ENCODE measurements at regions not wholly inside any gene's neighbourhood (a gene's known extent, or its start where the extent isn't known, plus 50 kb on each side); places are given as distances from the start of the nearest gene placed in this dataset.

- Histone ChIP-seq H3K27ac (no peak overlapping the region), H3K27me3 (no peaks in the 10 kb centered on the region), H3K36me3 (replicated peaks in 1 of 2; ENCODE audit: insufficient read depth in 1 of 2, low read depth in 2 of 2) (no peaks in the 10 kb centered on the region), H3K4me3 (no peak overlapping the region), H3K9me3 (no peaks in the 10 kb centered on the region), H3K4me1 (no peaks in the 10 kb centered on the region)
- no peak for TF ChIP-seq CTCF (IDR thresholded peaks at IDR 0.05)
- TF ChIP-seq POLR2A (IDR thresholded peaks at IDR 0.05) = no peak
- WGBS, 2 donors = 60 to 77% methylated on average over 1 of the region's 1 CpG
- ATAC-seq (no peak), DNase-seq (no peak)
- intact Hi-C loops (cut with DNase I) = no loop called here
These were observed 116.7 kb upstream of the PDE5A start for GRCh38 chr4:119745351-119745750.

GRCh38 chr4:119744580-119744979 lies 116.0 kb upstream of the PDE5A start:
- 61 to 72% methylated on average over 3 of the region's 3 CpGs for WGBS, 2 donors
- DNase-seq (no peak), ATAC-seq (no peak)
- TF ChIP-seq POLR2A (IDR thresholded peaks at IDR 0.05) (no peak), CTCF (IDR thresholded peaks at IDR 0.05) (no peak)
- no peaks in the 10 kb centered on the region for H3K27me3 ChIP-seq
- no peaks in the 10 kb centered on the region for H3K9me3 ChIP-seq
- H3K4me1 ChIP-seq = no peaks in the 10 kb centered on the region
- intact Hi-C loops (cut with DNase I) = no loop called here
- no peak overlapping the region for H3K4me3 ChIP-seq
- H3K27ac ChIP-seq = no peak overlapping the region
- no peaks in the 10 kb centered on the region for H3K36me3 ChIP-seq (replicated peaks in 1 of 2; ENCODE audit: insufficient read depth in 1 of 2, low read depth in 2 of 2)

DNA sequence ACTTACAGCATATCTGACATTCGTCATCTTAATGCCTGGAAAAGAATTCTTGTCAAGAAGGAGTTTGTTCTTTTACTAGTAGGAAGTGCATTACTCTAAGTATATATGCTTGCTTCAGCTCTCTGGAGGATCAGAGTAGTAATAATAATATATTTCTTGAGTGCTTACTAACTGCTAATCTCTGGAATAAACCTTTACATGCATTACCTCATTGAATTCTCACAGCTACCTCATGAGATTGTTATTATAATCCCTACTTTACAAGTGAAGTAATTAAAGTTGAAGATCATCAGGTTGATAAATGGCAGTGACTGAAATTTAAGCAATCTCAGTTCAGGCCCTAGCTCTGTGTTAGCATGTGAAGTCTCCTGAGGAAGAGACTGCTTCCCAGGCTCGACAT lies 115.0 kb upstream of the PDE5A start:
- no peaks in the 10 kb centered on the region for H3K27me3 ChIP-seq
- no peaks in the 10 kb centered on the region for H3K4me1 ChIP-seq
- no peak for TF ChIP-seq POLR2A (IDR thresholded peaks at IDR 0.05)
- no peak for TF ChIP-seq CTCF (IDR thresholded peaks at IDR 0.05)
- no peaks in the 10 kb centered on the region for H3K9me3 ChIP-seq
- H3K4me3 ChIP-seq = no peak overlapping the region
- WGBS, 2 donors = 46 to 51% methylated on average over 2 of the region's 2 CpGs
- H3K27ac ChIP-seq = no peak overlapping the region
- no peak for DNase-seq
- ATAC-seq = no peak
- intact Hi-C loops (cut with DNase I) = no loop called here
- H3K36me3 ChIP-seq (replicated peaks in 1 of 2; ENCODE audit: insufficient read depth in 1 of 2, low read depth in 2 of 2) = no peaks in the 10 kb centered on the region

- Histone ChIP-seq H3K4me3 (no peak overlapping the region), H3K27me3 (no peaks in the 10 kb centered on the region), H3K4me1 (no peaks in the 10 kb centered on the region), H3K36me3 (replicated peaks in 1 of 2; ENCODE audit: insufficient read depth in 1 of 2, low read depth in 2 of 2) (no peaks in the 10 kb centered on the region), H3K9me3 (no peaks in the 10 kb centered on the region), H3K27ac (no peak overlapping the region)
- ATAC-seq = no peak
- intact Hi-C loops (cut with DNase I) = no loop called here
- no peak for DNase-seq
- TF ChIP-seq CTCF (IDR thresholded peaks at IDR 0.05) (no peak), POLR2A (IDR thresholded peaks at IDR 0.05) (no peak)
- 61 to 66% methylated on average over 4 of the region's 4 CpGs for WGBS, 2 donors
These were observed 111.2 kb upstream of the PDE5A start for GRCh38 chr4:119739796-119740195.

DNA sequence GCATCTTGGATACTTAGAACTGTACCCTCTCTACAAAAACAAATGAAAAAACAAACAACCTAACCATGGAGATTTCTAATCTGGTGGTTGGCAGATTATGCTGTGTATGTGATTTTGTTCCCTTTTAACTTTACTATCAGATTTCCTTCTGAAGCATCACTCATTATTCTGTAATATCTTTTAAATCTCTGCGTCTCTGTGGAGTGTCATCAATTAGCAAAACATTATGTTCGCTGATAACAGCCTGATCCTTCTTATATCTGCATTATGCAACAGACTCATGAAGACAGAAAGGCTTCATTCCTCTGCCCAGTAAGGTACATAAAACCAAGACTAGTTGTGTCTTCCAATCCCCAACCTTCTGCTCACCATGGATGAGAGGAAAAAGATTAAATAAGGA lies 110.3 kb upstream of the PDE5A start:
- intact Hi-C loops (cut with DNase I) = no loop called here
- no peak for DNase-seq
- Histone ChIP-seq H3K9me3 (no peaks in the 10 kb centered on the region), H3K4me1 (no peaks in the 10 kb centered on the region), H3K36me3 (replicated peaks in 1 of 2; ENCODE audit: insufficient read depth in 1 of 2, low read depth in 2 of 2) (no peaks in the 10 kb centered on the region), H3K27ac (no peak overlapping the region), H3K4me3 (no peak overlapping the region), H3K27me3 (no peaks in the 10 kb centered on the region)
- 73 to 75% methylated on average over 2 of the region's 2 CpGs for WGBS, 2 donors
- ATAC-seq = no peak
- TF ChIP-seq POLR2A (IDR thresholded peaks at IDR 0.05) = no peak
- TF ChIP-seq CTCF (IDR thresholded peaks at IDR 0.05) = no peak
